ENCODE measurements at regions not wholly inside any gene's neighbourhood (a gene's known extent, or its start where the extent isn't known, plus 50 kb on each side); places are given as distances from the start of the nearest gene placed in this dataset.

- intact Hi-C loops (cut with micrococcal nuclease), result no loop called here
- BruUV-seq (replicated peaks), result no TSS peak
These were observed 416.0 kb downstream of the SHQ1 start for GRCh38 chr3:72432246-72432645.

More at GRCh38 chr3:72432246-72432645, 416.0 kb downstream of the SHQ1 start:
- Histone ChIP-seq H3K23ac (ENCODE audit: low read depth, low read length) (no peak overlapping the region), H4K5ac (ENCODE audit: low read depth, low read length) (no peak overlapping the region), H2AK9ac (replicated peaks; ENCODE audit: low read depth, low read length, poor library complexity) (no peak overlapping the region), H3K4me3 (ENCODE audit: insufficient read depth, low read depth, low read length) (no peak overlapping the region), H3K36me3 (ENCODE audit: control insufficient read depth, insufficient read depth, low read length) (no peaks in the 10 kb centered on the region), H2BK20ac (ENCODE audit: low read depth, low read length) (no peak overlapping the region), H3K4me2 (ENCODE audit: low read depth, low read length) (no peak overlapping the region), H2BK5ac (ENCODE audit: low read depth, low read length, poor library complexity, severe bottlenecking) (no peak overlapping the region), H3K79me1 (ENCODE audit: low read depth in 1 of 2, low read length in 2 of 2) (peaks cover 31 to 49% of the 10 kb centered on the region in 2 experiments), H4K91ac (ENCODE audit: insufficient read depth, low read depth, low read length) (no peak overlapping the region), H3K27ac (ENCODE audit: insufficient read depth, low read length) (no peak overlapping the region), H2BK15ac (ENCODE audit: low read depth, low read length) (no peak overlapping the region), H4K20me1 (ENCODE audit: insufficient read depth, low read length) (peaks cover 62% of the 10 kb centered on the region), H3K18ac (ENCODE audit: low read depth, low read length) (no peak overlapping the region), H3K4ac (ENCODE audit: low read depth, low read length) (no peak overlapping the region), H4K8ac (ENCODE audit: low read depth in 2 of 2, low read length in 2 of 2) (no peak overlapping the region), H3K56ac (ENCODE audit: extremely low read depth, insufficient read depth, low read length) (no peak overlapping the region), H2AK5ac (ENCODE audit: low read depth, low read length) (no peak overlapping the region), H2AFZ (replicated peaks; ENCODE audit: low read length, poor library complexity) (no peak overlapping the region), H2BK120ac (ENCODE audit: low read depth, low read length) (no peak overlapping the region), H3K9me3 (ENCODE audit: control insufficient read depth, insufficient read depth, low read length) (no peaks in the 10 kb centered on the region), H3K9me1 (ENCODE audit: insufficient read depth, low read length) (peaks cover 13% of the 10 kb centered on the region), H3K27me3 (ENCODE audit: control insufficient read depth, insufficient read depth, low read length) (no peaks in the 10 kb centered on the region), H3K14ac (replicated peaks; ENCODE audit: low read depth, low read length) (no peak overlapping the region), H3K9ac (ENCODE audit: low read depth, low read length) (no peak overlapping the region), H3K4me1 (ENCODE audit: control insufficient read depth, insufficient read depth, low read length) (no peaks in the 10 kb centered on the region)
- ATAC-seq (ENCODE audit: low read depth) (no peak), DNase-seq (no peak)
- TF ChIP-seq MAFK (IDR thresholded peaks at IDR 0.05; ENCODE audit: low read depth, low read length), result no peak
- TF ChIP-seq BHLHE40 (IDR thresholded peaks at IDR 0.05; ENCODE audit: low read depth, low read length), result no peak
- TF ChIP-seq FOS (IDR thresholded peaks at IDR 0.05; ENCODE audit: low read depth, low read length), result no peak
- no peak for TF ChIP-seq MXI1 (IDR thresholded peaks at IDR 0.05; ENCODE audit: borderline replicate concordance, low read depth, low read length)
- TF ChIP-seq, protein P1, sequence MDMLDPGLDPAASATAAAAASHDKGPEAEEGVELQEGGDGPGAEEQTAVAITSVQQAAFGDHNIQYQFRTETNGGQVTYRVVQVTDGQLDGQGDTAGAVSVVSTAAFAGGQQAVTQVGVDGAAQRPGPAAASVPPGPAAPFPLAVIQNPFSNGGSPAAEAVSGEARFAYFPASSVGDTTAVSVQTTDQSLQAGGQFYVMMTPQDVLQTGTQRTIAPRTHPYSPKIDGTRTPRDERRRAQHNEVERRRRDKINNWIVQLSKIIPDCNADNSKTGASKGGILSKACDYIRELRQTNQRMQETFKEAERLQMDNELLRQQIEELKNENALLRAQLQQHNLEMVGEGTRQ (IDR thresholded peaks at IDR 0.05; ENCODE audit: low read depth, low read length), result no peak
- no peak for TF ChIP-seq RCOR1 (IDR thresholded peaks at IDR 0.05; ENCODE audit: insufficient replicate concordance, low read length)
- no peak for TF ChIP-seq MAZ (IDR thresholded peaks at IDR 0.05; ENCODE audit: borderline replicate concordance, low read depth, low read length)
- TF ChIP-seq SMC3 (IDR thresholded peaks at IDR 0.05; ENCODE audit: low read depth, low read length), result no peak
- TF ChIP-seq, protein P2, sequence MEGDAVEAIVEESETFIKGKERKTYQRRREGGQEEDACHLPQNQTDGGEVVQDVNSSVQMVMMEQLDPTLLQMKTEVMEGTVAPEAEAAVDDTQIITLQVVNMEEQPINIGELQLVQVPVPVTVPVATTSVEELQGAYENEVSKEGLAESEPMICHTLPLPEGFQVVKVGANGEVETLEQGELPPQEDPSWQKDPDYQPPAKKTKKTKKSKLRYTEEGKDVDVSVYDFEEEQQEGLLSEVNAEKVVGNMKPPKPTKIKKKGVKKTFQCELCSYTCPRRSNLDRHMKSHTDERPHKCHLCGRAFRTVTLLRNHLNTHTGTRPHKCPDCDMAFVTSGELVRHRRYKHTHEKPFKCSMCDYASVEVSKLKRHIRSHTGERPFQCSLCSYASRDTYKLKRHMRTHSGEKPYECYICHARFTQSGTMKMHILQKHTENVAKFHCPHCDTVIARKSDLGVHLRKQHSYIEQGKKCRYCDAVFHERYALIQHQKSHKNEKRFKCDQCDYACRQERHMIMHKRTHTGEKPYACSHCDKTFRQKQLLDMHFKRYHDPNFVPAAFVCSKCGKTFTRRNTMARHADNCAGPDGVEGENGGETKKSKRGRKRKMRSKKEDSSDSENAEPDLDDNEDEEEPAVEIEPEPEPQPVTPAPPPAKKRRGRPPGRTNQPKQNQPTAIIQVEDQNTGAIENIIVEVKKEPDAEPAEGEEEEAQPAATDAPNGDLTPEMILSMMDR (conservative IDR thresholded peaks at IDR 0.05; ENCODE audit: low read depth, low read length), result no peak
- no peak for TF ChIP-seq NFE2L2 (IDR thresholded peaks at IDR 0.05; ENCODE audit: low read depth, low read length)
- POLR2A ChIA-PET (ENCODE audit: unreplicated experiment), result interaction anchor here (0.7 kb wide), 1 partner anchor 55 kb away, joined by 3 read pairs; no protein-coding TSS in a partner anchor
- no CpG with 5 or more reads among the region's 7 CpGs for whole genome bisulfite sequencing, 2 experiments (ENCODE audit: extremely low coverage in 2 of 2, insufficient read length in 1 of 2)
- CTCF ChIA-PET, result interaction anchor here (0.8 kb wide), 1 partner anchor 26 kb away, joined by 7 read pairs; no protein-coding TSS in a partner anchor
- dilution Hi-C loops (cut with HindIII; ENCODE audit: low sequenced_read_pairs, unreplicated experiment) (no loop called here), in situ Hi-C loops (cut with MboI; ENCODE audit: low sequenced_read_pairs) (loop anchor here (25.0 kb wide), 1 partner anchor 655 kb away; no protein-coding TSS in a partner anchor)

Measured in IMR-90 (cell line).